ENCODE measurements at regions not wholly inside any gene's neighbourhood (a gene's known extent, or its start where the extent isn't known, plus 50 kb on each side); places are given as distances from the start of the nearest gene placed in this dataset.

DNA sequence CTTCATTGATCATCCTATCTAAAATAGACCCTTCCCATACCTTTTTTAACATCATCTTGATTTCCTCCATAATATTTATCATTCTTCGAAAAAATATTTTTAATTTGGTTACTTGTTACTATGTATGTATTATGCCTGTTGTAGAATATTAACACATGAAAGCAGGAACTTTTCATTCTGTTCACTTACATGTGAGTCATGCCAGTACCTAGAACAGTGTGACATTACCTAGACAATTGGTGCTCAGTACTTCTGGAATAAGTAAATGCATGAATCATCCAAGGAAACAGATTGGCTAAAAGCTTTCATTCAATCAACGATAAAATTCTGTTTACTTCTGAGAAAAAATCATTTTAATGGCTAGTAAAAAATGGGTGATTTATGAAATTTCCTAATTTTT lies 76.4 kb downstream of the CXXC4 start:
- no peak overlapping the region for H3K4me3 ChIP-seq
- peak overlapping the region in 2 of 4 donors; percentile 79 to 87 for H3K27ac ChIP-seq
- H3K4me1 ChIP-seq = no peaks in the 10 kb centered on the region
- H3K27me3 ChIP-seq = no peaks in the 10 kb centered on the region
- DNase-seq = no peak
- H3K36me3 ChIP-seq = no peaks in the 10 kb centered on the region
- TF ChIP-seq, protein P1, sequence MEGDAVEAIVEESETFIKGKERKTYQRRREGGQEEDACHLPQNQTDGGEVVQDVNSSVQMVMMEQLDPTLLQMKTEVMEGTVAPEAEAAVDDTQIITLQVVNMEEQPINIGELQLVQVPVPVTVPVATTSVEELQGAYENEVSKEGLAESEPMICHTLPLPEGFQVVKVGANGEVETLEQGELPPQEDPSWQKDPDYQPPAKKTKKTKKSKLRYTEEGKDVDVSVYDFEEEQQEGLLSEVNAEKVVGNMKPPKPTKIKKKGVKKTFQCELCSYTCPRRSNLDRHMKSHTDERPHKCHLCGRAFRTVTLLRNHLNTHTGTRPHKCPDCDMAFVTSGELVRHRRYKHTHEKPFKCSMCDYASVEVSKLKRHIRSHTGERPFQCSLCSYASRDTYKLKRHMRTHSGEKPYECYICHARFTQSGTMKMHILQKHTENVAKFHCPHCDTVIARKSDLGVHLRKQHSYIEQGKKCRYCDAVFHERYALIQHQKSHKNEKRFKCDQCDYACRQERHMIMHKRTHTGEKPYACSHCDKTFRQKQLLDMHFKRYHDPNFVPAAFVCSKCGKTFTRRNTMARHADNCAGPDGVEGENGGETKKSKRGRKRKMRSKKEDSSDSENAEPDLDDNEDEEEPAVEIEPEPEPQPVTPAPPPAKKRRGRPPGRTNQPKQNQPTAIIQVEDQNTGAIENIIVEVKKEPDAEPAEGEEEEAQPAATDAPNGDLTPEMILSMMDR (IDR thresholded peaks at IDR 0.05) = no peak
- TF ChIP-seq POLR2A (IDR thresholded peaks at IDR 0.05) = no peak
- H3K9me3 ChIP-seq = no peaks in the 10 kb centered on the region

DNA sequence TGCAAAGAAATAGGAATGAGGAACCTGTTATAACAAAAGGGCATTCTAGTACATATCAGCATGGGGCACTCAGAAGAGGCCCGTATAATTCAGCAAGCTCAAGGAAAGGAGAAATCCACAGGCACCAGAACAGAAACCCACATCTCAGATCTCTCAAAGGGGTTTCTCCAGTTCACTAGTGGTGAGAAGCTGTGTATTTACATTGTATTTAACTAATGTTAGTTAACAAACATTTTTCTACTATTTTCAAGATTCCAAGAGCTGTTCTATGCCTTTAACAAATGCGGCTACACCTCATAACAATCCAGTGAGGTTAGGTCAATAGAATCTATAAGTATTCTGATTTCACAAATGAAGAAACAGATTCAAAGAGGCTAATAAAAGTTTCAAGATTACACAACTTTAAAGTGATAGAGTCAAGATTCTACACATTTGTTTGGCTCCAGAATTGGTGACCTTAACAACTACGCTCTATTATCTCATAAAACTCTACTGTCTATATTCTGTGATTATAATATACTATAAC lies 77.3 kb downstream of the CXXC4 start:
- no peak overlapping the region for H3K4me3 ChIP-seq
- no peak for DNase-seq
- no peaks in the 10 kb centered on the region for H3K27me3 ChIP-seq
- H3K9me3 ChIP-seq = no peaks in the 10 kb centered on the region
- peak overlapping the region in 3 of 4 donors; percentile 48 to 87 (median 79) for H3K27ac ChIP-seq
- no peaks in the 10 kb centered on the region for H3K36me3 ChIP-seq
- TF ChIP-seq, protein P1 (IDR thresholded peaks at IDR 0.05) = no peak
- no peak for TF ChIP-seq POLR2A (IDR thresholded peaks at IDR 0.05)
- H3K4me1 ChIP-seq = no peaks in the 10 kb centered on the region

DNA sequence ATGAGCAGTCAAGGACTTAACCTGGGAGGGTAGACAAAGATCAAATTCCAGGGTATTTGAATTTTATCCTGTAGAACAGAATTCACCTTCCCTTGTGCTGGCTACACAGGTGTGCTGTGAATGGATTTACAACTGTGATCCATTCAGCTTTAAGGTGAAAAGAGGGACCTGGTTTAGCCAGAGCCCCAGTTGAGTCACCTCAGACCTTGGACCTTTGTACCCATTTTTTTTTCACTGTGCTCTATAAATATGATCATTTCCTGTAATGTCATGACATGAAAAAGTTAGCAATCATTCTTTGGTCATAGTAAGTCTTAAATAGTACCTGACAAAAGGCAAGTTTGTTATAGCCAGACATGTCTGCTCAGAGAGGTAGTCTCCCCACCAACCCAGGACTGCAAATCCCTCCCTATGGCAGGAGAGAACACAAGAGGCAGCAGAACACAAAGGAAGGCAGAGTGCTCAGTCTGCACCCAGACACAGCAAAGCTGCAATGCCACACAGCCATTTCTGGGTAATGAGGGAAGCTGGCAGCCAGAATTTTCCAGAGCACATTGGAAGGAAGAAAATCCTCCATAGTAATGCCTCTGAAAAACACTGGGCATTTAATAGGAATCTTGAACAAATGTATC lies 77.9 kb downstream of the CXXC4 start:
- TF ChIP-seq, protein P1 (IDR thresholded peaks at IDR 0.05) = no peak
- no peak for TF ChIP-seq POLR2A (IDR thresholded peaks at IDR 0.05)
- Histone ChIP-seq H3K4me3 (no peak overlapping the region), H3K36me3 (no peaks in the 10 kb centered on the region), H3K27ac (peak overlapping the region in 3 of 4 donors; percentile 48 to 87 (median 79)), H3K9me3 (no peaks in the 10 kb centered on the region), H3K27me3 (no peaks in the 10 kb centered on the region), H3K4me1 (no peaks in the 10 kb centered on the region)
- DNase-seq = peak in 2 of 3 donors; percentile 51 to 65

DNA sequence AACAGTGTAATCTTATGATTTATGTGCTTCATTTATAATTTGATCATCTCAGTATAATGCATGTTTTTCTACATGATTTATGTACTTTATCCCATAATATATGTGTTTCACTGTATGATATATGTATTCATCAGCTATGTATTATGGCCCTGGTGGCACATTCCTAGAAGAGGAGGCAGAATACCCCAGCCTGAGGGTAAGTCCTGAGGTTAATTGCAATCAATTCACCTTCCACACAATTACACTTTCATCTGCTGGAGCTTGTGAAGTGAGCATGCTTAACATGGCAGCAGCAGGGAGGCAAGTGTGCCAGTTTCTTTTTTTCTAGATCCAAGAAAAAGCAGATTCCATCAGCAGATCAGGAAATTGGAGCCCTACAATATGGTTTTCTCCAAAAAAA lies 81.2 kb downstream of the CXXC4 start:
- TF ChIP-seq POLR2A (IDR thresholded peaks at IDR 0.05) = no peak
- TF ChIP-seq, protein P1 (IDR thresholded peaks at IDR 0.05) = no peak
- Histone ChIP-seq H3K27ac (no peak overlapping the region), H3K4me1 (no peaks in the 10 kb centered on the region), H3K27me3 (no peaks in the 10 kb centered on the region), H3K9me3 (no peaks in the 10 kb centered on the region), H3K4me3 (no peak overlapping the region), H3K36me3 (no peaks in the 10 kb centered on the region)
- no peak for DNase-seq

DNA sequence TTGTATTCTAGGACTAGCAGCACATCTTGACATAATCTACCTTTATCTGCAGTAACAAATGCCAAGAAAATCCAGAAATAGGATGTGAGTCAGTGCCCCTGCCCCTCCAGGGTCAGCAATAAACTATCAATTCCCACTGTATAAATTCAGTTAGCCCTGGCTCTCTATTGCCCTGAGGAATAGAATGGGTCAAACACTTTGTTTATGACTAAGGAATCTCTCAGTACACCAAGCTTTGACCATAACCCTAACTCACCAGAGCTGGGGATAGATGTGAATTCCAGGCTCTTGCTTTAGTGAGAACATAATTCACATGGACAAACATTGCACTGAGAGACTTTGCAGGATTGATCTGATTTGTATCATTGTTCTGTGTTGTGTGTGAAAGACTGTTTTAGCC lies 82.3 kb downstream of the CXXC4 start:
- DNase-seq = no peak
- Histone ChIP-seq H3K27me3 (no peaks in the 10 kb centered on the region), H3K27ac (no peak overlapping the region), H3K36me3 (no peaks in the 10 kb centered on the region), H3K4me3 (no peak overlapping the region), H3K4me1 (no peaks in the 10 kb centered on the region), H3K9me3 (no peaks in the 10 kb centered on the region)
- TF ChIP-seq, protein P1 (IDR thresholded peaks at IDR 0.05) = no peak
- TF ChIP-seq POLR2A (IDR thresholded peaks at IDR 0.05) = no peak

Data from Peyer's patch (tissue), 4 donors.